Stimulated activated CD4-positive, alpha-beta T cell treated with anti-CD3 and anti-CD28 coated beads, TNF-alpha, amount 100 ng/mL, for 4 hours (primary cell): ENCODE measurements at regions not wholly inside any gene's neighbourhood (a gene's known extent, or its start where the extent isn't known, plus 50 kb on each side); places are given as distances from the start of the nearest gene placed in this dataset.

ENCODE experiments used
- DNase-seq, 3 experiments: peaks; one replicate each; pipeline ENCODE4 v3.0.0-alpha.2; 2020; ENCODE audit warnings: low read depth in 3 of 3

DNA sequence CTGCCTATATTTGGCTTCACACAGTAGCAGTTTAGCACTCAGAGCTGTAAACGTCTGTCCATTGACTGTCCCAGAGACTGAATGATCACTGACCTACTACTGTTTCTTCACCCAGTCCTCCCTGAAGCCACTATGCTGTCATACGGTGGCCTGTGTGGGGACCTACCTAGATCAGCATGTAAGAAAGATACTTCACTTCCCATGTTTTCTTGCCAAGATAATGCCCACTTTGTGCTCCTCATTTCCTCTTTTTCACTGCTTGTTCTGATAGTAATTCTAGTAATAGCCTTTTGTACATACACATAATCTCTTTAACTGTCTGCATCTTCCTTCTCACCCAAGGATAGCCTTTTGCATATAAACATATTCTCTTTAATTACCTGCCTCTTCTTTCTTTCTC is 109.9 kb upstream of the TIAM2 start:
- no peak for DNase-seq

DNA sequence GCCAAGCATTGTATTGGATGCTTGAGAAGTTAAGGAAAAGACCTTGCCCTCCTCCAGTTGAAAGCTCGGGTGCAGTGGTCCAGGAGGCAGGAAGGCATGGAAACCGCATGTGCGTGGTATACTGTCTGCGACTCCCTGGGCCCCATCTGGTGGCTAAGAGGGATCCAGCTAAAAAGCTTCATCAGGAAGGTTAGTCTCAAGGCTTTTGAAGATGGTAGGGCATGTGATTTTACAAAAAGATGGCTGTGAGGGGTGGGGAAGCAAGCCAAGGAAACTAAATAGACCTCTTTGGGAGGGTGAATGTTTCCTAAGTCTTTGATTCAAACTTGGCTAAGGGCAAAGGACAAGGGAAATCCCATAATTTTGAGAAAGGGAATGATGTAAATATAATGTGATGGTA is 109.1 kb upstream of the TIAM2 start:
- DNase-seq: no peak

DNA sequence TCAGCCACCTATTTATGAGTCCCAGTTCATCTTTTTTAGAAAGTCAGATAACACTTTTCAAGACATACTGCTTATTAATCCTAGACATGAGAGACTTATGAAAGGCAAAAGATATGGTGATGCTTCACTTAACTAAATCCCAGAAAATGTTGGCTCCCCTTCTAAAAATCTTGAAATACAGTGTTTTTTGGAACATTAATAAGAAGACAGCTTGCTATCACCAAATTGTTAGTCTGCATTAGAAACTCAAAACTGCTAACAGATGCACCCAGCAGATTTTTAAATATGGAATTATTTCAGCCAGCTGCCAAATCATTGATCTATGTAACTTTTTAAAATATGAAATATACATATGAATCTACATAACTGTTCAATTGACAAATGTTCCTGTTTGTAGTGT is 108.6 kb upstream of the TIAM2 start:
- no peak for DNase-seq

DNA sequence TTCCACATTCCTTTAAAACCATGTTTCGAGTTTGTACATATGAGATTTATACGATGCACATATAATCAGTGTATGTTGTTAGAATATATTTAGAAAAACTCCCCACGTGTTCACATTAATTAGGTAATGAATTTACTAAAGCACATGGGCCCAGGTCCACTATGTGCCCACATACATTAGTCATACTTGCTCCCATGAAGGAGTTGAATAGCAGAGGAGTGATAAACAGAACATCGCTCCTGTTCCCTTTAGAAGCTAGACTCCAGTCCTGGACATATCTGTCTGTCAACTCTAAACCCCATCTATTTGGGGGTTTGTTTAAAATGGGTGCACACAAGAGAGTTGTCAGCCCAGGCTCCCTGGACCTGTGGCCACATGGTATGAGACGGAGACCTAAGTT is 108.1 kb upstream of the TIAM2 start:
- no peak for DNase-seq

DNA sequence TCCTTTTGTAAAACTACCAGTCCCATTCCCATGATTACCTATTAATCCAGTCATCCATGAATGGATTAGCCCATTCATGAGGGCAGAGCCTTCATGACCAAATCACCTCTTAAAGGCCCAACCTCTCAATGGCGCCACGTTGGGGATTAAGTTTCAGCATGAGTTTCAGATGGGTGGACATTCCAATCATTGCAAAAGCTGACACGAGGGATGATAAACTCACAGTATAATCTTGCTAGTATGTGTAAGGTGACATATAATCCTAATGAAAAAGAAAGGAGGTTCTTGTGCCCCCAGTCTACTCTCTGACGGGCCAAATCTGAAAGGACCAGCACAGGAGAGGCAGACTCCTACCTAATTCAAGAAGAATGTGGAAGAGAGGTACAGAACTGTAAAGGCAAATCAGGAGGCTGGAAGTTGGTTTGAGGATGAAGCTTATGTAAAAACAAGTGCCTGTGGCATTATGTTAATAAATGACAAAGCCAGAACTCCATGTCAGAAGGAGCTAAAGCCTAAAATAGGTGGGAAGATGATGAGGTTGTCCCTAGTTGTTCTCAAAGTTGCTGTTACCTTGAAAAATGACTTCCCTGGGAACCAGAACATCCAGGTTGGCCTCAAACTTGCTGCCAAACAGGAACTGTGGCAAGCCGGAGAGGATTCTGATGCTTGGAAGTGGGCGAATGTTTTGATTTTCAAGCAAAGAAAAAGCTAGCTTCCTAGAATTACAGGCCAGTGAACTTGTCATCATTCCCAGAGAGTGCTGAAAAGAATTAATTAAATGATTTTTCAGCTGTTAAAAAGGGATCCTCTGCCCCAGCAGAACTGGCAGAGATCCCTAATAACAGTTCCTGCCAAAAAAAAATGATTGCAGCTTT is 106.5 kb upstream of the TIAM2 start:
- DNase-seq: no peak

DNA sequence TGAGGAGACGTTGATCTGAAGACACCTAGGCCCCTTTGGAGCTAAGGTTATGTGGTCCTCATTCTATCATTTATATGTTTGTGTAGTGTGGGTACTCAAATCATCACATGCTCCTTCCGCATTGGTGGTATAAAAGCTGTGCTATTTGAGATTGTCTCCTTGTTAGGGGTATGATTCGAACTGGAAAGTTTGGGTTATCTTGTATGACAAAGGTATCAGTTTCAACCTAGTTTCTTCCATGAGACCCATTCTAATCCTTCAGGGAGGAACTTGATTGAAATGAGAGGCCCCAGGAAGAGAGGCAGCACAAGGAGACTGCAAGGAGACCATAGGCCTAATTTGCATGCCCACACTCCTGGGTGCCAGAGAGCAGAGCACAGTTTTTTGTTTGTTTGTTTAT is 104.2 kb upstream of the TIAM2 start:
- DNase-seq: no peak

DNA sequence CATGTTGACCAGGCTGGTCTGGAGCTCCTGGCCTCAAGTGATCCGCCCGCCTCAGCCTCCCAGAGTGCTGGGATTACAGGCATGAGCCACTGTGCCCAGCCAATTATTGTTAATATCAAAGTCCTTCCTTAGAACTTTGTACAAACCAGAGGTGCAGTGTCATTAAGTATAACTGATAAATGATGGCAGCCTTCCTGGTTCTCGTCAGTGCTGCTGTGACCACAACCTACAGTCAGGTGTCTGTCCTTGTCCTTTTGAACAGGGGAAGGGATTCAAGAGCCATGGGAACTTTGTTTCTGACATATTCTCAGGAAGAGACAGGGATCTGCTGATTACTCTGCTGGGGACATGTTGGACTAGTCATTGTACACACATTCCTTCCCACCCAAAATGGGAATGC is 103.2 kb upstream of the TIAM2 start:
- DNase-seq: no peak

DNA sequence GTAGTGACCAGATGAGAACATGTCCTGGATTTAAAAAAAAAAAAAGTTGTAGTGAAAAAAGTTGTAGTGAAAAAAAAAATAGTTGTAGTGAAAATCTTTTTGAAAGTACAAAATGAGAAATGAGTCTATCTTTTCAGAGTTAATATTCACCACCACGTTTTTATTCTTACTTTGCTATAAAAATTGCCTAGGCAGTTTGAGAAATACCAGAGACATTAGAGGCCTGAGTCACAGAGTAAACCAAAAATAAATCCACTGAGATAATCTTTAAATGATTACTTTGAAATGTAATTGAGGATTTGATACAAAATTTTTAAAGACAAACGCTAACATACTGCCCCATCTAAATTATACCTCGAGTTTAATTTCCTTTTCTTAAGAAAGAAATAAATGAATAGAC is 101.2 kb upstream of the TIAM2 start:
- no peak for DNase-seq

DNA sequence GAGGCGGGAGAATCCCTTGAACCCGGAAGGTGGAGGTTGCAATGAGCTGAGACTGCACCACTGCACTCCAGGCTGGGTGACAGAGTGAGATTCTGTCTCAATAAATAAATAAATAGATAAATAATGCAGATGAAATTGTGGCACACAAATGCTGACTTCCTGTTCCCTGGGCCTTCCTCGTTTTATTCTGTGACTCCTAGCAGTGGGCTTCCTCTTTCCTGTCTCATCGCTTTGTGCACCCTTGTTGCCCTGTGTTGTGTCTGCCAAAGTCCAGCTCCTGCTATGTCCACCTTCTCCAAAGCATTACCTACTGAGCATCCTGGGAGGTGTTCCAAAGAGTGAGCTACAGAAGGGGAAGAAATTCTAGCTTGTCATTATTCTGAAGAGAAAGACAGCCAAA is 100.2 kb upstream of the TIAM2 start:
- no peak for DNase-seq

DNA sequence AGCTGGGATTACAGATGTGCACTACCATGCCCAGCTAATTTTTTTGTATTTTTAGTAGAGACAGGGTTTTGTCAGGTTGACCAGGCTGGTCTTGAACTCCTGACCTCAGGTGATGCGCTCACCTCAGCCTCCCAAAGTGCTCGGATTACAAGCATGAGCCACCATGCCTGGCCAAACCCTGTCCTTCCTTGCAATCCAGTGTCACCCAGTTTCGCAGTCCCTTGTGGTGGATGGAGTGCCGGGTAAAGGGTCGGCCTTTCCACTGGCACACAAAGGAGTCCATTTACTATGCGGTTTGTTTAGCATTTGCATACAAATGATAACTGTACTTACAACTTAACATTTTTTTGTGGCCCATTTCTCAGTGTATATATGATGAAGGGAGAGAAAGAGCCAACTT is 99.3 kb upstream of the TIAM2 start:
- DNase-seq: no peak

DNA sequence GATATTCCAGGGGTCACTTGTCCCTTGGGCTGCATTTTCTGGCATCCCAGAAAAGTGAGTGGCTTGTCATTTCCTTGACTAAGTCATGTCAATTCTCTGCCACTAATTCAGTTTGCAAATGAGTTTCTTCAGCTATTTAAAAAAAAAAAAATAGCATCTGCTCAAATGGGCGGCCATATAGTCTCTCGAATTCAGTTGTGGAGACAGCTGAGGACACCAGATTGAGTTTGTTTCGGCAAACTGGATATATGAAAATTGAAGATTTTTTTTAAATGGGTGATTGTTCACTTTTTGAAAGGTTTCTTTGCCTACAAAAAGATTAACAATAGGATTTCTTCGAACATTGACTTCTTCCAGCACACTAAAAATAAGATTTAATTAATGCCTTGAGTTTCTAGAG is 96.3 kb upstream of the TIAM2 start:
- no peak for DNase-seq

DNA sequence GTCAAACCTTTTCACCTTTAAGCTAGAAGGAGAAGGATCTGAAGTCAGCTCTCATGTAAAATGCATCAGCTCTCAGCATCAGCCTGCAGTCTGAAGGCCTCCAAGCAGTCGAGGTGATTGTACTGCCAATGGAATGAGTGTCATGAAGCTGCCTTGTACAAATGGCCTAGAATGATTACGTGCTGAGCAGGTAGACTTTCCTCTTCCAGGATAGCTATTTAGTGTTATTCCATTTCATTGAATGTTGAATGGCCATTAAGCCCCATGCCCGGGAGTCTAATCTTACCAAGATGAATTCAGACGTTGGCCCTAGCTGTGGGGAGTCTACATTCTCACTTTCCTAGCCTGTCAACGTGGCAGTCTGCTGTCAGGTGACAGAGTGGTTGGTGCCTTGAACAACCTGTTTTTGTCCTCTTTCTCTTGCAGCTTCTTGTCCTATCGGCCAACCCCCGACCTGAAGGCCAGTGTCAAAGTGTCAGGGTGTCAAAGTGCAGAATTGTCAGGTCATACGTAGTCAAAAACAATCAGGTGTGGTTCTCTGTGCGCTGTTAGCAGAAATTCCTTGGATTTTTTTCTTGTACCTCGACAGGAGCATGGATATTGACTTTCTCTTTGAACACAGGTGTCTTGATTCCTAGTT is 95.2 kb upstream of the TIAM2 start:
- DNase-seq: no peak

DNA sequence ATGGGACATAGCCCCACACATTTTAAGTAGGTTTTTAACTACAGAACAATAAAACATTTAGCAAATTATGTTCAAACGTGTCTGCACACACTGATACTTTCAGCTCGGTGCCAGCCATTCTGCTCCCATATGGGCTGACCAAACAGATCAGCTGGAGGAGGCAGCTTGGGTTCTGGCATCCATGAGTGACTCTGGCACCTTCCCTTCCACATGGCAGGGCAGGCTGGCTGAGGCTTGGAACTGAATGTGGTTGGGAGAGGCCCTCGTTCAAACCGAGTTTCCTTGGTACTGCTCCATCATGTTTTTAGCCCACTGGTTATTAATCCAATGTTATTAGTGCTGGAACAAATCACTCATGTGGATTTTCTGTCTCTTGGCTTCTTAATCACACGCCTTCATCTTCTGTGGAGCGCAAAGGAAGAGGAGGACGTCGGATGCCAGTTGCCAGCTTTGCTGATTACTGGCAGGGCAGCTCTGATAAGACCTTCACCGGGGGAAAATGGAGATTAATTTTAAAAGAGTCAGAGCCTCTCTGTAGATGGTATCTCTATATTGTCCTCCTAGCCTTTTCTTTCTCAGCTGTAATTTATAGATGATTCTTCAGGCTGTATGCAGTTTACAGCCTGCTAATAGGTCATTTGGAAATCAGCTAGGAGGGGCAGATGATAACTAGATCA is 93.1 kb upstream of the TIAM2 start:
- no peak for DNase-seq

DNA sequence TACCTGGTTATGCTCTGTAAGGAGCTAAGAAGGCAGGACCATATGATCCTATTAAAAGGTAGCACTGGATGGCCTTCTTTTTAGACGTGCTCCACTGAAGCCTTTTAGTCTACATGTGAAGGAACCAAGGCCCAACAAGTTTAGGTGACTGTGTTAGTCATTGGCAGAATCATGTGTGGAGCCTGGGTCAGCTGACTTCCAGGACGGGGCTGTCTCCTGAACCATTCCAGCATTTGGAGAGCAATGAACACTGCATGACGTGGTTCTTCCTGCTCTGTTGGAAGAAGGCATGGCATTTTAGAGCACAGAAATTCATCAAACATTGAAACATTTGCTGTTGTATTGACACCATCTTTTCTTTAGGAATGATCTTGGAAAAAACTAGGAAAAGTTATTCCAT is 87.8 kb upstream of the TIAM2 start:
- DNase-seq: no peak

DNA sequence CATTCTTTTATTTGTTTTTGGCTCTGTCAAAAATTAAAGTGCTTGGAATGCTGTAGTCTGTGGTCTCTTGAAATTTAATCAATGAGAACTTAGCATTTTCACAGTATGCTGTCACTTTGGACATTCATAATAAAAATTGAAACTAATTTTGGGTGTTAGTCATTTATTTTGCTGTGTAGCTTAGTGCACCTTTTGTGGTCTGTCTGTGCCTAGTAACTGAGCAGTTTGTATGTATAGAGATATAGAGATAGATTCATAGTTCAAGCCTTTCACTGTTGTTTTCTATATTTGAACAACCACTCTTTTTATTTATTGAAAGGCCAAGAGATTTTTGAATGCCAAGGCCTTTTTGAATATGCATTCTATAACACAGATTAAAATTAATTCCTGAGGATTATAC is 86.4 kb upstream of the TIAM2 start:
- no peak for DNase-seq

DNA sequence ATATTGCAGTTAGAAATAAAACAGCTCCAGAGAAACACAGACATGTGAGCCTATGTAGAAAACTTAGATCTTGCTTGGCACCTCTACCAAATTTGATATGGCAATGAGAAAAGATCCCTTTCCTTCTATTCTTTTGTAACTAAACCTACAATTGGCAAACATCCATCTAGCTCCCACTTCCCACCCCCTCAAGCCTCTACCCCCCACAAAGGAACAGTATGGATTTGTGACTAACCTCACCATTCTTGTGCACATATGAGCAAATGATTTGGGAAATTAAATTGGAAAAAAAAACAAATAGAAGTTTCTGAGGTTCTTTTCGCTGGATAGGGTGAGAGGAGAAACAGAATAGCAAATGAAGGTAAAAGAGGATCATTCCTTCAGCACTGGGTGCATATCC is 85.8 kb upstream of the TIAM2 start:
- no peak for DNase-seq

DNA sequence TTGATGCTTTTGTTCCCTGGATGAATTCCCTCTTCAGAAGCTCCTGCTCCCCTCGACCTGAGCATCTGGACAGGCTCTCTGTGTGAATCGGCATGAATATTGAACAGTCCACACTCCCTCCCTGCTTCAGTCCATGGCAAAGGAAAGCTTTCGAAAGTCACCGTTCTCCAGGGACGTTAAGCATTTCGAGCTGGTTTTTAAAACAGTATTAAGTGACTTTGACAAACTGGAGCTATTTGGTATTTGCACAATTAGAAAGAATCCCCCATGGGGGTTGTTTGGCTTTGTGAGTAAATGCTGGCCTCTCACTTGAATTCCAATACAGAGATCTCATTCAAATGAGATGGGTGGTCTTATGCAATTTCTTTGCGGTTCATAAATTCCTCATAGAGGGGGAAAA is 85.3 kb upstream of the TIAM2 start:
- DNase-seq: no peak

DNA sequence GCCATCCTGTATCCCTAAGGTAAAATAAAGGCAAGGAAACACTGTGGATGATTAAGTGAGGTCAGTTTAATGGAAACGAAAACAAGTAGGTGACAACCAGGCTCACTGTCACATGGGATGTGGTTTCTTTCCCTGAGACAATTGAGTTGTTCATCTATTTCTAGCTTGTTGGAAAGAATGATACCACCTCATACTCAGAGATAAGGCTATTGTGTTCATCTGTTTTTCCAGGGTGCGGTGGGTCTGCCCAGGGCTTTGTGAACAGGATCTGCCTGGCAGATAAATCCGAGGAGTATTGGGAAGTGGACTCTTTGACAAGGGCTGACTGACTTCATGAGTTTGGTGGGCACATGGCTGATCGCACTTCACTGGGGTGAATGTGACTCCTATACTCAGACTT is 80.8 kb upstream of the TIAM2 start:
- no peak for DNase-seq

DNA sequence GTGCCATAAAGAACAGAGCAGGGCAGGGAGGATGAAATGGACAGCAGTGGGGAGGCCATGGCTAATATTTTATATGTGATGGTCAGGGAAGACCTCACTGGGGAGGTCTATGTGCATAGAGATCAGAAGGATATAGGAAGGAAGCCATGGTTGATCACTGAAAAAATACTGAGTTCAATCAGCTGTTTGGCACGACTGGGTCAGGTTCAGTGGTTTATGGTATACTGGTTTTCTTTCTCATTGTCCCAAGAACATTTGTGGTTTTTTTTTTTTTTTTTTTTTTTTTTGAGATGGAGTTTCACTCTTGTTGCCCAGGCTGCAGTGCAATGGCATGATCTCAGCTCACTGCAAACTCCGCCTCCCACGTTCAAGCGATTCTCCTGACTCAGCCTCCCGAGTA is 78.3 kb upstream of the TIAM2 start:
- DNase-seq: no peak

DNA sequence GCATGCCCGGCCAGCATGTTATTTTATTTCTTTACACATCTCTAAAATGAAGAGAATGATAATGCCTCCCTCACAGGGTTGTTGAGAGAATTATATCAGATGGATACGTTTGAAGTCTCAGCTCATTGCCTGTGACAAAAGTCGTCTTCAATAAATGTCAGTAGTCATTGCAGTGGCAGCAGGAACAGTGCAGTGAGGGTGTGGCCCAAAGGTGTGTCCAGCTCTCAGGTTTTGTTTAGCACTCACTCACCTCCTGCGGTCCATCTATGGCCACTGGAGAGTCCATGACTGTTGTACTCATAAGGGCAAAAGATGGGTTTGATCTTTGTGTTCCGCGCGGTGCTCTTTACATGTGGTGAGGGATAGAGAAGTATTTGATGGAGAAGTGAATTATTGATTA is 77.2 kb upstream of the TIAM2 start:
- no peak for DNase-seq

DNA sequence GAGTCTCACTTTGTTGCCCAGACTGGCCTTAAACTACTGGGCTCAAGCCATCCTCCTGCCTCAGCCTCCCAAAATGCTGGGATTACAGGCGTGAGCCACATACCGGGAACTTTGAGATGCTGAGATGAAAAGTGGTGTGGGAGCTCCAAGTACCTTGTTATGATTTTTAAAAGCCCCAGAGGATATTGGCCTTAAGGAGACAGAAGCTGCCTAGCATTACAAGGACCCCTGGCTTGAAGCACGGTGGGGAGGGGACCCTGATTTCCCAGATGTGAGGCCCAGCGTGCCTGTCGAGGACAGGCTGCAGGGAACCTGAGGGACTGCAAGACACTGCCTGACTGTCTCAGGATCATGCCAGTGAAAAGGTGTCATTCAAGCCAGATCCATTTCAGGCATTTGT is 75.3 kb upstream of the TIAM2 start:
- no peak for DNase-seq

DNA sequence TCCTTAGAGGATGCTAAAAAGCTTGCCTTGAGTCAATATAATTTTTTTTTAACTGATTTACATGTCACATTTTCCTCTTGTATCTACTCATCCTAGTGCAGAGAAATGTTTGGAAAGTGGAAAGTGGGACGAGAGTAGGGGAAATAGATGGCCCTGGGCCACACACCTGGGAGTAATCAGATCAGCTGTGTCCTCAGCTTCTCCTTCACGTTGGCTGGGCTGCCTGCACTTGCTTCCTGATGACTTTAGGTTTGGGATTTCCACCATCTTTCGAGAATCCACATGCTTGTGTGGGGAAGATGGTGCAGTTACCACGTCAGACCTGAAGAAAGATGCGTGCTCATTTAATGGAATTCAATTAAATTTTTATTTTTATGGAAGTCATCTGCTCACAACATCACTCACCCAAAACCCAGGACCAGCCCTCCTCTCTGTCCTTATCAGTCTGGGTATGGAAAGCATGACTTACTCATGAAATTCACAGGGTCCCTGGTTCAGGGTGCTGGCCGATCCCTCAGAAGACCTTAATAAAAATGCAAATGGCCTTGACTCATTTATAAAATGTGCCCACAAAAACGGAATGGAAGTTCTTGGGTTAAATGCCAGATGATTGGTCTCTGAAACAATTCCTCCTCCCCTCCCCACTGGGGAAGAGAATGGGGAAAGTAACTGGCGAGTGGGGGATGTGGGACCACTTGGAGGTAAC is 74.5 kb upstream of the TIAM2 start:
- DNase-seq: no peak

DNA sequence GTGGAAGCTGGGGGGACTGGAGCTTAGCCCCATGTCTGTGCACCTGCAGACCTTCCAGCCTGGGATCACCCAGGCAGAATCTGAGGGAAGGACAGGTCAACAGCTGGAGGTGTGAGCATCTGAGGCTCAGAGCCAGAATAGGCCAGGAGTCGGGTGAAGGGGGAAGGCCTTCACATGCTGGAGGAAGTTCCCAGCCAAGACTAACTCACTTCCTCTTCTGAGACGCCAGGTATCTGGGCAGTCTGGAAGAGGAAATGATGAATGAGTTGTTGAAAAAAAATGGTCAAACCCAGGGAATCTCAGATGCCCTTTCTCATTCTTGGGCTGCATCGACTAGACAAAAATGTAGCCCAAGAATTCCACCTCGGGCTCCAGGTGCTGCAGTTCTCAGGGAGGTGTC is 73.6 kb upstream of the TIAM2 start:
- DNase-seq: no peak
